Peyer's patch (tissue), 4 donors: ENCODE measurements at regions not wholly inside any gene's neighbourhood (a gene's known extent, or its start where the extent isn't known, plus 50 kb on each side); places are given as distances from the start of the nearest gene placed in this dataset.
"Not testable (repeated sequence)": the region's sequence is repeated elsewhere in the genome, so short reads cannot be mapped to it uniquely, and the experiment has no call there.

Source experiments
- POLR2A ChIP-seq, 2 donors: fragments of 450-650 bp; IDR thresholded peaks; one replicate each; pipeline ENCODE4 v1.5.1; 2017; ENCODE audit warnings: antibody characterized with exemption in 2 of 2, mild to moderate bottlenecking in 2 of 2, moderate library complexity in 2 of 2
- TF ChIP-seq, protein P1 (sequence below), 6 experiments: fragments of 450-650 bp in 4 of 6; fragments of 200-600 bp in 2 of 6; sonication (generic) in 1 of 6; IDR thresholded peaks; one replicate each; pipeline ENCODE4 v1.5.1; 2017 to 2019; ENCODE audit warnings: antibody characterized with exemption in 6 of 6, mild to moderate bottlenecking in 3 of 6, moderate library complexity in 1 of 6

DNA sequence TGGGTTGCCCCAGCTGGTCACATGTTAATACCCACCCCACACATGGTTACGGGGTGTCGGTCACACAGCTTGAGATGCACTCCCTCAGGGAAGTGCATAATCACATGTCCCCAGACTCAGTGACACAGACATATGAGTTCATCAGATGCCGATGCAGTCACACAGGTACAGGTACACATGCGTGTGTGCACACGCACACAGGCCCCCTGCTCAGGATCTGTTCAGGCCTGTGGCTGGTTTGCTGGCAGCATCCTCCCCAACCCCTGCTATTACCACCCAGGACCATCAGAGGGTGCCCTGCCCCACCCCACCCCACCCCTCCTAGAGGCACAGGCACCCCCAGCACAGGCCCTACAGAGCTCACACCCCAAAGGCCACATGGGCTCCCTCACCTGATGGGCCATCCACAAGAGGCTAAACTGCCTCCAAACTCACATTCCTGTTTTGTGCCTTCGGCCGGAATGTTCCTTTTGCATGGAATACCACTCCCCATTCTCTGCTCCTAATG is 120.6 kb upstream of the ZSCAN2 start:
- TF ChIP-seq, protein P1, sequence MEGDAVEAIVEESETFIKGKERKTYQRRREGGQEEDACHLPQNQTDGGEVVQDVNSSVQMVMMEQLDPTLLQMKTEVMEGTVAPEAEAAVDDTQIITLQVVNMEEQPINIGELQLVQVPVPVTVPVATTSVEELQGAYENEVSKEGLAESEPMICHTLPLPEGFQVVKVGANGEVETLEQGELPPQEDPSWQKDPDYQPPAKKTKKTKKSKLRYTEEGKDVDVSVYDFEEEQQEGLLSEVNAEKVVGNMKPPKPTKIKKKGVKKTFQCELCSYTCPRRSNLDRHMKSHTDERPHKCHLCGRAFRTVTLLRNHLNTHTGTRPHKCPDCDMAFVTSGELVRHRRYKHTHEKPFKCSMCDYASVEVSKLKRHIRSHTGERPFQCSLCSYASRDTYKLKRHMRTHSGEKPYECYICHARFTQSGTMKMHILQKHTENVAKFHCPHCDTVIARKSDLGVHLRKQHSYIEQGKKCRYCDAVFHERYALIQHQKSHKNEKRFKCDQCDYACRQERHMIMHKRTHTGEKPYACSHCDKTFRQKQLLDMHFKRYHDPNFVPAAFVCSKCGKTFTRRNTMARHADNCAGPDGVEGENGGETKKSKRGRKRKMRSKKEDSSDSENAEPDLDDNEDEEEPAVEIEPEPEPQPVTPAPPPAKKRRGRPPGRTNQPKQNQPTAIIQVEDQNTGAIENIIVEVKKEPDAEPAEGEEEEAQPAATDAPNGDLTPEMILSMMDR (IDR thresholded peaks at IDR 0.05), result not testable (repeated sequence)
- not testable (repeated sequence) for TF ChIP-seq POLR2A (IDR thresholded peaks at IDR 0.05)
